Osteoblast (primary cell): ENCODE measurements at regions not wholly inside any gene's neighbourhood (a gene's known extent, or its start where the extent isn't known, plus 50 kb on each side); places are given as distances from the start of the nearest gene placed in this dataset.

ENCODE experiments used
- DNase-seq: peaks from one replicate; pipeline ENCODE4 v3.0.0; 2011; ENCODE audit warnings: low spot score, mixed read lengths; ENCODE audit not compliant: insufficient read length; ENCODE audit errors: missing footprints
- H2AFZ ChIP-seq: 2 replicates; pipeline ENCODE4 v1.6.0; 2011; ENCODE audit warnings: mild to moderate bottlenecking, low read length
- H3K27ac ChIP-seq: 2 replicates; pipeline ENCODE4 v1.5.1; 2011; ENCODE audit warnings: mild to moderate bottlenecking, low read depth, low read length, moderate library complexity
- H3K27me3 ChIP-seq: 2 replicates; pipeline ENCODE4 v1.6.0; 2012; ENCODE audit warnings: mild to moderate bottlenecking, control low read depth, inconsistent platforms, low read length, moderate library complexity; ENCODE audit not compliant: insufficient read depth
- H3K36me3 ChIP-seq: 2 replicates; pipeline ENCODE4 v1.5.1; 2011; ENCODE audit warnings: mild to moderate bottlenecking, low read length, control low read depth, moderate library complexity; ENCODE audit not compliant: insufficient read depth
- H3K4me1 ChIP-seq: 2 replicates; pipeline ENCODE4 v1.5.1; 2011; ENCODE audit warnings: mild to moderate bottlenecking, low read length, control low read depth, moderate library complexity; ENCODE audit not compliant: insufficient read depth
- H3K4me2 ChIP-seq: 2 replicates; pipeline ENCODE4 v1.6.0; 2011; ENCODE audit warnings: mild to moderate bottlenecking, low read length; ENCODE audit not compliant: insufficient read depth
- H3K4me3 ChIP-seq: fragments of 200-600 bp; sonication (generic); 3 replicates; pipeline ENCODE4 v1.5.1; 2012; ENCODE audit warnings: mild to moderate bottlenecking, low read length, inconsistent platforms; ENCODE audit not compliant: insufficient read depth
- H3K79me2 ChIP-seq: 2 replicates; pipeline ENCODE4 v1.6.0; 2012; ENCODE audit warnings: mild to moderate bottlenecking, low read length, control low read depth, inconsistent platforms; ENCODE audit not compliant: insufficient read depth
- H3K9me3 ChIP-seq: 2 replicates; pipeline ENCODE4 v1.5.1; 2011; ENCODE audit warnings: low read depth, low read length, control low read depth
- H4K20me1 ChIP-seq: 2 replicates; pipeline ENCODE4 v1.6.0; 2012; ENCODE audit warnings: mild to moderate bottlenecking, low read length, control low read depth; ENCODE audit not compliant: insufficient read depth
- CTCF ChIP-seq: IDR thresholded peaks from 2 replicates; pipeline ENCODE4 v1.5.1; 2011; ENCODE audit warnings: mild to moderate bottlenecking, low read depth, low read length, moderate library complexity; ENCODE audit errors: extremely low read depth

DNA sequence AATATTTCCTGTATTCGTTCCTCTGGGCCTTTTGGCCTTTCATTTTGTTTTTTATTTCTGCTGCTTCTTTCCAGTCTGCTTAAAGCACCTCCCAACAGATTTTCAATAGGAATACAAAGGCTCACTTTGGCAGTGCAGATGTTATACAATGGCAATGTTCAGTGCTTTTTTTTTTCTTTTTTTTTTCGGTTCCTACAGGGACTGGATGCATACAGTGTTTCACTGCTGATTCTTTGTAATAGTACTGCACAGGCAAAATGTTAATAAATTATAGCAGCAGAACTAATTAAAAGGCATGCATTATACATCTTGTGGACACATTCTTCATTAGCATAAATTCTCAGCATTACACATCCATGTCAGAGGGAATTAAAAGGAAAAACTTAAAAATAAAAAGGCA, 356.6 kb upstream of the C9orf72 start:
- no peaks in the 10 kb centered on the region for H4K20me1 ChIP-seq
- H3K9me3 ChIP-seq: no peaks in the 10 kb centered on the region
- no peaks in the 10 kb centered on the region for H3K79me2 ChIP-seq
- H3K27me3 ChIP-seq: no peaks in the 10 kb centered on the region
- H3K36me3 ChIP-seq: no peaks in the 10 kb centered on the region
- H3K27ac ChIP-seq: no peak overlapping the region
- no peak overlapping the region for H3K4me2 ChIP-seq
- H3K4me3 ChIP-seq: no peak overlapping the region
- DNase-seq: no peak
- no peak for TF ChIP-seq CTCF
- H3K4me1 ChIP-seq: no peaks in the 10 kb centered on the region
- no peak overlapping the region for H2AFZ ChIP-seq

GRCh38 chr9:27933210-27934025, 360.1 kb upstream of the C9orf72 start:
- Histone ChIP-seq H2AFZ (no peak overlapping the region), H3K4me2 (no peak overlapping the region), H3K27me3 (no peaks in the 10 kb centered on the region), H3K4me3 (no peak overlapping the region), H3K9me3 (no peaks in the 10 kb centered on the region), H4K20me1 (no peaks in the 10 kb centered on the region), H3K36me3 (no peaks in the 10 kb centered on the region), H3K4me1 (no peaks in the 10 kb centered on the region), H3K27ac (no peak overlapping the region), H3K79me2 (no peaks in the 10 kb centered on the region)
- TF ChIP-seq CTCF: no peak
- no peak for DNase-seq

- Histone ChIP-seq H3K36me3 (no peaks in the 10 kb centered on the region), H3K27ac (no peak overlapping the region), H3K4me3 (no peak overlapping the region), H3K9me3 (peaks cover 2% of the 10 kb centered on the region), H3K4me1 (no peaks in the 10 kb centered on the region), H4K20me1 (no peaks in the 10 kb centered on the region), H2AFZ (no peak overlapping the region), H3K79me2 (no peaks in the 10 kb centered on the region), H3K27me3 (no peaks in the 10 kb centered on the region), H3K4me2 (no peak overlapping the region)
- no peak for TF ChIP-seq CTCF
- no peak for DNase-seq
Measured at GRCh38 chr9:27934471-27934870, 361.2 kb upstream of the C9orf72 start.

DNA sequence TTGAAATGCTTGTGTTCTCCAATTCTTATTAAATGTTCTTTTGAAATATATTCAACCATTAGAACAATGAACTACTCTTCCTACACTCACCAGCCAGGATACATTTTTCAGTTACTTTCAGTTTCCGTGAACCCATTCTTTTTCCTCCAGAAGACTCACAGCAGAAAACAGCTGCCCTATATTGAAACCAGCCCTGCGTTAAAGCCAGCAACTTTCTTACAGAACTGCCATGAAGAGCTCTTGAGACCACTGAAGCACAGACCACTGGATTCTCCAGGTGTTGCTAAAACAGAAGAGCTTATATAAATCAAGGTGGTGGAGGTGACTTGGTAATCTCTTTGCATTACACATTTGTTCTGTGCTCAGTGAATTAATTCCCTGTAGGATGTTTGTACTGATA, 365.9 kb upstream of the C9orf72 start:
- H2AFZ ChIP-seq: no peak overlapping the region
- H3K4me2 ChIP-seq: no peak overlapping the region
- no peak for TF ChIP-seq CTCF
- no peaks in the 10 kb centered on the region for H3K36me3 ChIP-seq
- H3K27ac ChIP-seq: no peak overlapping the region
- H3K9me3 ChIP-seq: peaks cover 2% of the 10 kb centered on the region
- no peaks in the 10 kb centered on the region for H3K4me1 ChIP-seq
- no peaks in the 10 kb centered on the region for H4K20me1 ChIP-seq
- DNase-seq: no peak
- H3K27me3 ChIP-seq: no peaks in the 10 kb centered on the region
- no peak overlapping the region for H3K4me3 ChIP-seq
- H3K79me2 ChIP-seq: no peaks in the 10 kb centered on the region
